ENCODE measurements at regions not wholly inside any gene's neighbourhood (a gene's known extent, or its start where the extent isn't known, plus 50 kb on each side); places are given as distances from the start of the nearest gene placed in this dataset.

GRCh38 chr10:36946598-36946997 lies 178.8 kb upstream of the ANKRD30A start:
- no peak for TF ChIP-seq CTCF (IDR thresholded peaks at IDR 0.05)
- TF ChIP-seq EP300 (IDR thresholded peaks at IDR 0.05), result no peak
- TF ChIP-seq POLR2A (IDR thresholded peaks at IDR 0.05), result no peak
- TF ChIP-seq POLR2AphosphoS5 (IDR thresholded peaks at IDR 0.05), result no peak
